HCT116 (cell line): ENCODE measurements at regions not wholly inside any gene's neighbourhood (a gene's known extent, or its start where the extent isn't known, plus 50 kb on each side); places are given as distances from the start of the nearest gene placed in this dataset.

Source experiments
- ATAC-seq: fragments of 200-7000 bp; cut with Tn5 transposase; 2 replicates; pipeline ENCODE4 v1.9.1; 2020; ENCODE audit warnings: mild to moderate bottlenecking, moderate library complexity
- BruUV-seq: library from RNA; stranded (reverse); fragments of 400-500 nt; replicated peaks from 2 replicates; lab custom pipeline; 2021; lab: Mats Ljungman, UMichigan
- CTCF ChIA-PET: fragments of 300-600 bp; sonication (Branson Sonifier 250); formaldehyde crosslinking; loops from one replicate; lab custom pipeline; 2021; ENCODE audit warnings: antibody characterized with exemption; lab: Charles Lee
- POLR2A ChIA-PET: fragments of 300-600, 350-600 bp; sonication (Branson Sonifier 250); formaldehyde crosslinking; loops from one replicate; lab custom pipeline; 2021; ENCODE audit warnings: antibody characterized with exemption; lab: Charles Lee
- RAD21 ChIA-PET, 2 experiments: fragments of 300-600 bp; sonication (Branson Sonifier 250); formaldehyde crosslinking; loops; one replicate each; lab custom pipeline; 2023; ENCODE audit warnings: low total read pairs in 2 of 2; ENCODE audit not compliant: uncharacterized antibody in 2 of 2, unreplicated experiment in 2 of 2, low non-redundant PET in 1 of 2; lab: Charles Lee
- DNase-seq: peaks from one replicate; pipeline ENCODE4 v3.0.0-alpha.2; 2010; ENCODE audit warnings: low read depth, low spot score
- H2AFZ ChIP-seq: fragments of 200-600 bp; shearing (Covaris generic), sonication (generic); 2 replicates; pipeline ENCODE4 v1.6.1; 2017; ENCODE audit warnings: low read depth, mixed run types, mixed read lengths, antibody characterized with exemption, low read length; ENCODE audit not compliant: poor library complexity, severe bottlenecking
- H3K27ac ChIP-seq: 2 replicates; pipeline ENCODE4 v1.5.1; 2012; ENCODE audit warnings: low read depth, low read length
- H3K27me3 ChIP-seq: fragments of 200-600 bp; sonication (generic); 2 replicates; pipeline ENCODE4 v1.6.1; 2016; ENCODE audit warnings: mixed run types, low read length, mixed read lengths; ENCODE audit not compliant: insufficient read depth
- H3K36me3 ChIP-seq, 2 experiments: fragments of 200-500 bp in 1 of 2; fragments of 200-600 bp in 1 of 2; sonication (Bioruptor generic) in 1 of 2; sonication (generic) in 1 of 2; 2 replicates each; pipeline versions ENCODE4 v1.5.1 to v1.6.1; 2014 to 2016; ENCODE audit warnings: low read length in 2 of 2, inconsistent platforms in 1 of 2, mixed read lengths in 1 of 2, mixed run types in 1 of 2; ENCODE audit not compliant: insufficient read depth in 2 of 2, control insufficient read depth in 1 of 2
- H3K4me1 ChIP-seq, 2 experiments: fragments of 200-600 bp in 1 of 2; sonication (generic) in 1 of 2; 2 replicates each; pipeline versions ENCODE4 v1.5.1 to v1.6.1; 2012 to 2017; ENCODE audit warnings: low read length in 2 of 2, inconsistent platforms in 1 of 2, mild to moderate bottlenecking in 1 of 2, mixed read lengths in 1 of 2, mixed run types in 1 of 2, moderate library complexity in 1 of 2; ENCODE audit not compliant: insufficient read depth in 2 of 2, control insufficient read depth in 1 of 2
- H3K4me2 ChIP-seq: fragments of 200-600 bp; sonication (generic); 2 replicates; pipeline ENCODE4 v1.6.1; 2017; ENCODE audit warnings: mixed run types, low read length, mixed read lengths
- H3K4me3 ChIP-seq, 2 experiments: fragments of 200-600 bp in 1 of 2; sonication (generic) in 1 of 2; replicated peaks in 1 of 2; 2 replicates each; pipeline ENCODE4 v1.5.1; 2011 to 2016; ENCODE audit warnings: low read length in 2 of 2, control low read depth in 1 of 2, low read depth in 1 of 2, mild to moderate bottlenecking in 1 of 2, mixed read lengths in 1 of 2, mixed run types in 1 of 2
- H3K79me2 ChIP-seq: fragments of 200-600 bp; sonication (generic); 2 replicates; pipeline ENCODE4 v1.6.1; 2017; ENCODE audit warnings: mild to moderate bottlenecking, mixed run types, low read length, moderate library complexity, mixed read lengths; ENCODE audit not compliant: insufficient read depth
- H3K9ac ChIP-seq: fragments of 200-600 bp; sonication (generic); 2 replicates; pipeline ENCODE4 v1.6.1; 2016; ENCODE audit warnings: low read length, mixed read lengths
- H3K9me2 ChIP-seq: fragments of 200-600 bp; sonication (generic), shearing (Covaris generic); 2 replicates; pipeline ENCODE4 v1.6.1; 2017; ENCODE audit warnings: mixed run types, mild to moderate bottlenecking, moderate library complexity; ENCODE audit not compliant: insufficient read depth
- H3K9me3 ChIP-seq, 2 experiments: fragments of 200-500 bp in 1 of 2; fragments of 200-600 bp in 1 of 2; sonication (Bioruptor generic) in 1 of 2; sonication (generic) in 1 of 2; 2 replicates each; pipeline ENCODE4 v1.6.1; 2014 to 2017; ENCODE audit warnings: low read length in 2 of 2, mixed read lengths in 2 of 2, inconsistent platforms in 1 of 2, low read depth in 1 of 2, mild to moderate bottlenecking in 1 of 2, mixed run types in 1 of 2, moderate library complexity in 1 of 2; ENCODE audit not compliant: control insufficient read depth in 1 of 2, insufficient read depth in 1 of 2
- H4K20me1 ChIP-seq: fragments of 200-600 bp; sonication (generic), shearing (Covaris generic); 2 replicates; pipeline ENCODE4 v1.6.1; 2017; ENCODE audit warnings: mixed run types, mild to moderate bottlenecking, moderate library complexity; ENCODE audit not compliant: insufficient read depth
- ELF1 ChIP-seq: IDR thresholded peaks from 2 replicates; pipeline ENCODE4 v1.6.1; 2012; ENCODE audit warnings: low read depth, borderline replicate concordance
- EZH2 ChIP-seq: fragments of 200-600 bp; sonication (generic); IDR thresholded peaks from 2 replicates; pipeline ENCODE4 v1.6.1; 2017; ENCODE audit warnings: antibody characterized with exemption, mixed run types
- FOSL1 ChIP-seq: IDR thresholded peaks from 2 replicates; pipeline ENCODE4 v1.6.1; 2012; ENCODE audit warnings: low read depth
- JUND ChIP-seq: IDR thresholded peaks from 2 replicates; pipeline ENCODE4 v1.6.1; 2012
- POLR2AphosphoS5 ChIP-seq: IDR thresholded peaks from 2 replicates; pipeline ENCODE4 v1.6.1; 2011; ENCODE audit warnings: mild to moderate bottlenecking, low read depth, low read length, moderate library complexity
- RAD21 ChIP-seq: IDR thresholded peaks from 2 replicates; pipeline ENCODE4 v1.6.1; 2012; ENCODE audit warnings: low read depth, mild to moderate bottlenecking
- SP1 ChIP-seq: IDR thresholded peaks from 2 replicates; pipeline ENCODE4 v1.6.1; 2012; ENCODE audit warnings: low read depth
- SRF ChIP-seq: IDR thresholded peaks from 2 replicates; pipeline ENCODE4 v1.6.1; 2012; ENCODE audit warnings: low read depth
- YY1 ChIP-seq: IDR thresholded peaks from 2 replicates; pipeline ENCODE4 v1.6.1; 2011; ENCODE audit warnings: low read length, low read depth, moderate library complexity, mild to moderate bottlenecking; ENCODE audit not compliant: insufficient replicate concordance; ENCODE audit errors: extremely low read depth
- ZFX ChIP-seq: fragments of 450-650 bp; IDR thresholded peaks from 2 replicates; pipeline ENCODE4 v1.6.1; 2017
- ZNF274 ChIP-seq: fragments of 200-500 bp; sonication (Bioruptor generic); IDR thresholded peaks from 2 replicates; pipeline ENCODE4 v1.6.1; 2014; ENCODE audit warnings: mild to moderate bottlenecking, low read depth, low read length, inconsistent platforms
- intact Hi-C: fragments of 100-400 bp; cut with micrococcal nuclease; formaldehyde crosslinking; loops from 2 replicates; pipeline ENCODE4 v1.10.0; 2022
- TF ChIP-seq, protein P1 (sequence below): IDR thresholded peaks from 2 replicates; pipeline ENCODE4 v1.6.1; 2012

DNA sequence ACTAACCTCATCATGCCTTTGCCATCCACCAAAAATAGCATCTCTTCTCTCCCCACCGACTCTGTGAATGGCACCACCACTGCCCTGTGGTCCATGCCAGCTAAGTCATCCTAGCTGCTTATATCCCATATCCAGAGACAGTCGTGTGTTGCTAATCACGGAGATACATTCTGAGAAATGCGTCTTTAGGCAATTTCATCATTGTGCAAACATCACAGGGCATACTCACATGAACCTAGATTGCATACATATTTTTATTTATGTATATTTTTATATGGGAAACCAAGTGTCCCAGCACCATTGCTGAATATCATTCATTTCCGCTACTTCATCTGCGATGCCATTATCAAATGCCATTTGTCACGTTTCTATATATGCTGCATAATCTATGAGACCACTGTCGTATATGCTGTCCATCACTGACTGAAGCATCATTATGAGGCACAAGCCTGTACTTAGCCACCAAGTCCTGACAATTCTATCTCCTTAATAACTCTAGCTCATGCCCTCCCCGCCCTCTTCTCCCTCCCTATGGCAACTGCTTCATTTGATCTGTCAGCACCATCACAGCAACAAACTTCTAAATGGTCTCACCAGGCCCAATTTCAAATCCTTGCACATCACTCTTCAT, 104.2 kb downstream of the HSPH1 start:
- BruUV-seq: no TSS peak
- Histone ChIP-seq H4K20me1 (no peaks in the 10 kb centered on the region), H3K27ac (no peak overlapping the region), H3K4me2 (no peak overlapping the region), H2AFZ (no peak overlapping the region), H3K36me3 (no peaks in the 10 kb centered on the region), H3K79me2 (no peaks in the 10 kb centered on the region), H3K27me3 (no peaks in the 10 kb centered on the region), H3K9me2 (no peaks in the 10 kb centered on the region), H3K4me1 (peaks cover 3 to 7% of the 10 kb centered on the region in 2 experiments; a peak in 2 of 4 replicates), H3K4me3 (no peak overlapping the region), H3K9me3 (no peaks in the 10 kb centered on the region), H3K9ac (no peak overlapping the region)
- no peak for TF ChIP-seq FOSL1
- no peak for TF ChIP-seq ELF1
- TF ChIP-seq SP1: no peak
- no peak for TF ChIP-seq SRF
- TF ChIP-seq JUND: no peak
- no peak for TF ChIP-seq POLR2AphosphoS5
- no peak for TF ChIP-seq YY1
- intact Hi-C loops: no loop called here
- CTCF ChIA-PET: no interaction called here
- DNase-seq (no peak), ATAC-seq (no peak)
- POLR2A ChIA-PET: no interaction called here
- RAD21 ChIA-PET: no interaction called here

- ATAC-seq (no peak), DNase-seq (no peak)
- POLR2A ChIA-PET: interaction anchor here (0.9 kb wide), 1 partner anchor 10 kb away, joined by 3 read pairs; no protein-coding TSS in a partner anchor
- intact Hi-C loops: no loop called here
- TF ChIP-seq, protein P1, sequence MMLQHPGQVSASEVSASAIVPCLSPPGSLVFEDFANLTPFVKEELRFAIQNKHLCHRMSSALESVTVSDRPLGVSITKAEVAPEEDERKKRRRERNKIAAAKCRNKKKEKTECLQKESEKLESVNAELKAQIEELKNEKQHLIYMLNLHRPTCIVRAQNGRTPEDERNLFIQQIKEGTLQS: no peak
- no peak for TF ChIP-seq EZH2
- TF ChIP-seq POLR2AphosphoS5: no peak
- no peak for TF ChIP-seq ZNF274
- no peak for TF ChIP-seq ZFX
- no peak for TF ChIP-seq RAD21
- no peak overlapping the region for H2AFZ ChIP-seq
- H3K27ac ChIP-seq: no peak overlapping the region
- H3K9me2 ChIP-seq: no peaks in the 10 kb centered on the region
- no peak overlapping the region for H3K4me2 ChIP-seq
- no peak overlapping the region for H3K4me3 ChIP-seq
- CTCF ChIA-PET: interaction anchor here (0.6 kb wide), 1 partner anchor 896 kb away, joined by 3 read pairs; no protein-coding TSS in a partner anchor
- no peak overlapping the region for H3K9ac ChIP-seq
- H3K27me3 ChIP-seq: no peaks in the 10 kb centered on the region
- H3K36me3 ChIP-seq: no peaks in the 10 kb centered on the region
- H4K20me1 ChIP-seq: no peaks in the 10 kb centered on the region
- peaks cover 3 to 7% of the 10 kb centered on the region in 2 experiments; a peak in 2 of 4 replicates for H3K4me1 ChIP-seq
- RAD21 ChIA-PET: no interaction called here
- no peaks in the 10 kb centered on the region for H3K79me2 ChIP-seq
- BruUV-seq: no TSS peak
- no peaks in the 10 kb centered on the region for H3K9me3 ChIP-seq
Measured at GRCh38 chr13:31056644-31057271, 104.9 kb downstream of the HSPH1 start.
